SK-N-MC (cell line): ENCODE measurements at regions not wholly inside any gene's neighbourhood (a gene's known extent, or its start where the extent isn't known, plus 50 kb on each side); places are given as distances from the start of the nearest gene placed in this dataset.

ENCODE experiments used
- DNase-seq: peaks from one replicate; pipeline ENCODE4 v3.0.0-alpha.2; 2011; ENCODE audit warnings: low read depth, low spot score
- H3K27ac ChIP-seq: fragments of 200-600 bp; sonication (generic); 2 replicates; pipeline ENCODE4 v1.5.1; 2016; ENCODE audit warnings: mixed run types
- H3K36me3 ChIP-seq: fragments of 200-600 bp; sonication (generic); 2 replicates; pipeline ENCODE4 v1.6.1; 2017; ENCODE audit warnings: antibody characterized with exemption, low read length, mixed read lengths; ENCODE audit not compliant: insufficient read depth
- H3K4me3 ChIP-seq: fragments of 200-600 bp; sonication (generic); 2 replicates; pipeline ENCODE4 v1.5.1; 2016
- H3K9ac ChIP-seq: fragments of 200-600 bp; sonication (generic); 2 replicates; pipeline ENCODE4 v1.8.0; 2017; ENCODE audit warnings: mixed run types, mixed read lengths; ENCODE audit not compliant: insufficient read length
- H3K9me3 ChIP-seq: fragments of 200-600 bp; sonication (generic); 2 replicates; pipeline ENCODE4 v1.6.1; 2017; ENCODE audit warnings: low read depth, mild to moderate bottlenecking, antibody characterized with exemption, low read length, moderate library complexity, mixed read lengths
- EZH2 ChIP-seq: fragments of 200-600 bp; sonication (generic); IDR thresholded peaks from one replicate; pipeline ENCODE4 v1.6.1; 2017; ENCODE audit warnings: antibody characterized with exemption
- FOXP2 ChIP-seq: optimal IDR thresholded peaks from 2 replicates; pipeline ENCODE3; 2011; ENCODE audit warnings: mild to moderate bottlenecking, moderate library complexity; ENCODE audit not compliant: insufficient read depth; ENCODE audit errors: extremely low read length, control extremely low read depth
- POLR2AphosphoS5 ChIP-seq: IDR thresholded peaks from 2 replicates; pipeline ENCODE4 v1.6.1; 2012; ENCODE audit warnings: mild to moderate bottlenecking, low read depth, low read length, borderline replicate concordance

GRCh38 chr2:123415678-123416077 lies 609.4 kb upstream of the CNTNAP5 start:
- Histone ChIP-seq H3K9ac (no peak overlapping the region), H3K27ac (no peak overlapping the region), H3K36me3 (no peaks in the 10 kb centered on the region), H3K4me3 (no peak overlapping the region), H3K9me3 (no peaks in the 10 kb centered on the region)
- TF ChIP-seq EZH2 = no peak
- no peak for TF ChIP-seq POLR2AphosphoS5
- TF ChIP-seq FOXP2 = no peak
- DNase-seq = no peak

- no peak for TF ChIP-seq POLR2AphosphoS5
- TF ChIP-seq EZH2 = no peak
- TF ChIP-seq FOXP2 = no peak
- no peak overlapping the region for H3K27ac ChIP-seq
- no peak for DNase-seq
Observed at GRCh38 chr2:123419976-123420375, 605.1 kb upstream of the CNTNAP5 start.

GRCh38 chr2:123434546-123435395 lies 590.3 kb upstream of the CNTNAP5 start:
- peak overlapping the region; percentile 41 for H3K4me3 ChIP-seq
- no peaks in the 10 kb centered on the region for H3K9me3 ChIP-seq
- peak overlapping the region; percentile 83 for H3K27ac ChIP-seq
- H3K36me3 ChIP-seq = no peaks in the 10 kb centered on the region
- H3K9ac ChIP-seq = no peak overlapping the region
- no peak for DNase-seq
- TF ChIP-seq POLR2AphosphoS5 = no peak
- no peak for TF ChIP-seq EZH2
- TF ChIP-seq FOXP2 = peak; percentile 84

More at GRCh38 chr2:123419976-123420375, 605.1 kb upstream of the CNTNAP5 start:
- no peaks in the 10 kb centered on the region for H3K36me3 ChIP-seq
- H3K4me3 ChIP-seq = no peak overlapping the region
- no peak overlapping the region for H3K9ac ChIP-seq
- H3K9me3 ChIP-seq = no peaks in the 10 kb centered on the region

GRCh38 chr2:123438251-123438650 lies 586.8 kb upstream of the CNTNAP5 start:
- H3K36me3 ChIP-seq = no peaks in the 10 kb centered on the region
- no peak overlapping the region for H3K9ac ChIP-seq
- TF ChIP-seq POLR2AphosphoS5 (no peak), EZH2 (no peak), FOXP2 (no peak)
- H3K27ac ChIP-seq = peak overlapping the region; percentile 74
- no peaks in the 10 kb centered on the region for H3K9me3 ChIP-seq
- peak overlapping the region; percentile 23; the same call in 1 of the 2 replicates for H3K4me3 ChIP-seq
- DNase-seq = no peak

- TF ChIP-seq POLR2AphosphoS5 = no peak
- TF ChIP-seq EZH2 = no peak
- TF ChIP-seq FOXP2 = no peak
- no peak for DNase-seq
- Histone ChIP-seq H3K27ac (peak overlapping the region; percentile 74), H3K9me3 (no peaks in the 10 kb centered on the region), H3K4me3 (no peak overlapping the region), H3K9ac (no peak overlapping the region), H3K36me3 (no peaks in the 10 kb centered on the region)
Observed at GRCh38 chr2:123438675-123439074, 586.4 kb upstream of the CNTNAP5 start.

GRCh38 chr2:123448801-123449200 lies 576.3 kb upstream of the CNTNAP5 start:
- TF ChIP-seq EZH2 (no peak), FOXP2 (no peak), POLR2AphosphoS5 (no peak)
- no peaks in the 10 kb centered on the region for H3K36me3 ChIP-seq
- no peak for DNase-seq
- no peaks in the 10 kb centered on the region for H3K9me3 ChIP-seq
- H3K9ac ChIP-seq = no peak overlapping the region
- no peak overlapping the region for H3K4me3 ChIP-seq
- H3K27ac ChIP-seq = no peak overlapping the region

- no peaks in the 10 kb centered on the region for H3K36me3 ChIP-seq
- TF ChIP-seq POLR2AphosphoS5 (no peak), FOXP2 (no peak), EZH2 (no peak)
- H3K27ac ChIP-seq = no peak overlapping the region
- no peak overlapping the region for H3K4me3 ChIP-seq
- H3K9ac ChIP-seq = no peak overlapping the region
- DNase-seq = no peak
- H3K9me3 ChIP-seq = no peaks in the 10 kb centered on the region
Observed at GRCh38 chr2:123451542-123451941, 573.5 kb upstream of the CNTNAP5 start.

GRCh38 chr2:123453046-123453700 lies 571.9 kb upstream of the CNTNAP5 start:
- Histone ChIP-seq H3K27ac (no peak overlapping the region), H3K36me3 (no peaks in the 10 kb centered on the region), H3K9me3 (no peaks in the 10 kb centered on the region), H3K9ac (no peak overlapping the region), H3K4me3 (no peak overlapping the region)
- DNase-seq = no peak
- no peak for TF ChIP-seq EZH2
- TF ChIP-seq POLR2AphosphoS5 = no peak
- no peak for TF ChIP-seq FOXP2
